ENCODE measurements at regions not wholly inside any gene's neighbourhood (a gene's known extent, or its start where the extent isn't known, plus 50 kb on each side); places are given as distances from the start of the nearest gene placed in this dataset.

DNA sequence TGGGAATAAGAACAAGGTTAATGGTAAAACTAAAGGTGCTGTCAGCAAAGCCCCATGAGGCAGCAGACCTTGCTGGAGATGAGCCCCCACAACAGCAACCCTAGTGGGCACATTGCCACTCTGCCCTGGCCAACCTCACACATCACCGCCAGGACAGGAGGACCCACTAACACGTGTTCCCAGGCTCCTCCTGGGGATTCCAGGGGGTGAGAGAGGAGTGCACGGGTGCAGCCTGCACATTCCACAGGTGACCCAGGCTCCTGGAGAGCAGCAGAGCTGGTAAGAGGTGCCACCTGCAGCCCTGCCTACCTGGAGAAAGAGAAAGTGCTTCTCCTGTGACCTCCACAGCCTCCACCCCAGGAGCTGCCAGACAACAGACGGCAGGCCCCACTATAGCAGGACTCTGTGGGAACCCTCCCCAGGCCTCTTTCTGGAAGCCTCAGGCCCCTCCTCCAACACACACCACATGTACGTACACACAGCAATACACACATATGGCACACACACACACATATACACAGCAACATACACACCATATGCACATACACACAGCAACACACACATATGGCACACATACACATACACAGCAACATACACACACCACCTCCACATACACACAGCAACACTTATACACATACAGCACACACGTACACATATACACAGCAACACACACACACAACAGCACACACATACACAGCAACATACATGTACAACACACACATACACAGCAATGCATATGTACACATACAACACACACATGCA is 187.1 kb downstream of the GLI2 start:
- TF ChIP-seq RAD21 (conservative IDR thresholded peaks at IDR 0.05 in 1 of 2, IDR thresholded peaks at IDR 0.05 in 1 of 2) = no peak
- TF ChIP-seq, protein P1, sequence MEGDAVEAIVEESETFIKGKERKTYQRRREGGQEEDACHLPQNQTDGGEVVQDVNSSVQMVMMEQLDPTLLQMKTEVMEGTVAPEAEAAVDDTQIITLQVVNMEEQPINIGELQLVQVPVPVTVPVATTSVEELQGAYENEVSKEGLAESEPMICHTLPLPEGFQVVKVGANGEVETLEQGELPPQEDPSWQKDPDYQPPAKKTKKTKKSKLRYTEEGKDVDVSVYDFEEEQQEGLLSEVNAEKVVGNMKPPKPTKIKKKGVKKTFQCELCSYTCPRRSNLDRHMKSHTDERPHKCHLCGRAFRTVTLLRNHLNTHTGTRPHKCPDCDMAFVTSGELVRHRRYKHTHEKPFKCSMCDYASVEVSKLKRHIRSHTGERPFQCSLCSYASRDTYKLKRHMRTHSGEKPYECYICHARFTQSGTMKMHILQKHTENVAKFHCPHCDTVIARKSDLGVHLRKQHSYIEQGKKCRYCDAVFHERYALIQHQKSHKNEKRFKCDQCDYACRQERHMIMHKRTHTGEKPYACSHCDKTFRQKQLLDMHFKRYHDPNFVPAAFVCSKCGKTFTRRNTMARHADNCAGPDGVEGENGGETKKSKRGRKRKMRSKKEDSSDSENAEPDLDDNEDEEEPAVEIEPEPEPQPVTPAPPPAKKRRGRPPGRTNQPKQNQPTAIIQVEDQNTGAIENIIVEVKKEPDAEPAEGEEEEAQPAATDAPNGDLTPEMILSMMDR (IDR thresholded peaks at IDR 0.05) = no peak
- TF ChIP-seq, protein P2, sequence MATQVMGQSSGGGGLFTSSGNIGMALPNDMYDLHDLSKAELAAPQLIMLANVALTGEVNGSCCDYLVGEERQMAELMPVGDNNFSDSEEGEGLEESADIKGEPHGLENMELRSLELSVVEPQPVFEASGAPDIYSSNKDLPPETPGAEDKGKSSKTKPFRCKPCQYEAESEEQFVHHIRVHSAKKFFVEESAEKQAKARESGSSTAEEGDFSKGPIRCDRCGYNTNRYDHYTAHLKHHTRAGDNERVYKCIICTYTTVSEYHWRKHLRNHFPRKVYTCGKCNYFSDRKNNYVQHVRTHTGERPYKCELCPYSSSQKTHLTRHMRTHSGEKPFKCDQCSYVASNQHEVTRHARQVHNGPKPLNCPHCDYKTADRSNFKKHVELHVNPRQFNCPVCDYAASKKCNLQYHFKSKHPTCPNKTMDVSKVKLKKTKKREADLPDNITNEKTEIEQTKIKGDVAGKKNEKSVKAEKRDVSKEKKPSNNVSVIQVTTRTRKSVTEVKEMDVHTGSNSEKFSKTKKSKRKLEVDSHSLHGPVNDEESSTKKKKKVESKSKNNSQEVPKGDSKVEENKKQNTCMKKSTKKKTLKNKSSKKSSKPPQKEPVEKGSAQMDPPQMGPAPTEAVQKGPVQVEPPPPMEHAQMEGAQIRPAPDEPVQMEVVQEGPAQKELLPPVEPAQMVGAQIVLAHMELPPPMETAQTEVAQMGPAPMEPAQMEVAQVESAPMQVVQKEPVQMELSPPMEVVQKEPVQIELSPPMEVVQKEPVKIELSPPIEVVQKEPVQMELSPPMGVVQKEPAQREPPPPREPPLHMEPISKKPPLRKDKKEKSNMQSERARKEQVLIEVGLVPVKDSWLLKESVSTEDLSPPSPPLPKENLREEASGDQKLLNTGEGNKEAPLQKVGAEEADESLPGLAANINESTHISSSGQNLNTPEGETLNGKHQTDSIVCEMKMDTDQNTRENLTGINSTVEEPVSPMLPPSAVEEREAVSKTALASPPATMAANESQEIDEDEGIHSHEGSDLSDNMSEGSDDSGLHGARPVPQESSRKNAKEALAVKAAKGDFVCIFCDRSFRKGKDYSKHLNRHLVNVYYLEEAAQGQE (IDR thresholded peaks at IDR 0.05) = no peak
- no peak for TF ChIP-seq POLR2A (IDR thresholded peaks at IDR 0.05; ENCODE audit: low read length)
- TF ChIP-seq MAFK (IDR thresholded peaks at IDR 0.05; ENCODE audit: partially characterized antibody) = no peak
- TF ChIP-seq RFX5 (IDR thresholded peaks at IDR 0.05) = no peak
- TF ChIP-seq, protein P3, sequence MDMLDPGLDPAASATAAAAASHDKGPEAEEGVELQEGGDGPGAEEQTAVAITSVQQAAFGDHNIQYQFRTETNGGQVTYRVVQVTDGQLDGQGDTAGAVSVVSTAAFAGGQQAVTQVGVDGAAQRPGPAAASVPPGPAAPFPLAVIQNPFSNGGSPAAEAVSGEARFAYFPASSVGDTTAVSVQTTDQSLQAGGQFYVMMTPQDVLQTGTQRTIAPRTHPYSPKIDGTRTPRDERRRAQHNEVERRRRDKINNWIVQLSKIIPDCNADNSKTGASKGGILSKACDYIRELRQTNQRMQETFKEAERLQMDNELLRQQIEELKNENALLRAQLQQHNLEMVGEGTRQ (IDR thresholded peaks at IDR 0.05) = no peak
- TF ChIP-seq ZFP36 (IDR thresholded peaks at IDR 0.05; ENCODE audit: borderline replicate concordance, partially characterized antibody) = no peak
- TF ChIP-seq SREBF2 (IDR thresholded peaks at IDR 0.05) = no peak
